NCI-H69 (cell line): ENCODE measurements at regions not wholly inside any gene's neighbourhood (a gene's known extent, or its start where the extent isn't known, plus 50 kb on each side); places are given as distances from the start of the nearest gene placed in this dataset.
"Not testable (repeated sequence)": the region's sequence is repeated elsewhere in the genome, so short reads cannot be mapped to it uniquely, and the experiment has no call there.

Experiments used
- DNase-seq: peaks from one replicate; lab custom pipeline; 2025; lab: John Stamatoyannopoulos, UW

DNA sequence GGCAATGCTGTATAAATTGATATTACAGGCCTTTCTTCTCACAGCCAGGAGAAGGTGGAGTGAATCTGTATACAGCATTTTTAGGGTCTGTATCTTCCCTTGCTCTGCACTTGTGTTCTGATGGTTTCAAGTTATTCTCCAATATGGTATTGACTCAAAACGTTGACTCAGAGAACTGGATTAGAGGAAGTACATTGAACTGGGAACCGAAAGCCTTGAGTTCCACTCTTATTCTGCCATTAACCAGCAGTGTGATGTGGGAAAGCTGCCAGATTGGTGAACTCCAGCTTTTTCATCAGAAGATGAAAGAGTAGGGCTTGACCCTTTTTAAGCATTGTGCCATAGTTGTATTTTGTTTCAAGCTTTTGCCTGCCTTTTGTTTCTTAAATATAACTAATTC, 167.7 kb downstream of the SPRY2 start:
- no peak for DNase-seq

GRCh38 chr13:80171096-80171495, 169.8 kb downstream of the SPRY2 start:
- DNase-seq = no peak

DNA sequence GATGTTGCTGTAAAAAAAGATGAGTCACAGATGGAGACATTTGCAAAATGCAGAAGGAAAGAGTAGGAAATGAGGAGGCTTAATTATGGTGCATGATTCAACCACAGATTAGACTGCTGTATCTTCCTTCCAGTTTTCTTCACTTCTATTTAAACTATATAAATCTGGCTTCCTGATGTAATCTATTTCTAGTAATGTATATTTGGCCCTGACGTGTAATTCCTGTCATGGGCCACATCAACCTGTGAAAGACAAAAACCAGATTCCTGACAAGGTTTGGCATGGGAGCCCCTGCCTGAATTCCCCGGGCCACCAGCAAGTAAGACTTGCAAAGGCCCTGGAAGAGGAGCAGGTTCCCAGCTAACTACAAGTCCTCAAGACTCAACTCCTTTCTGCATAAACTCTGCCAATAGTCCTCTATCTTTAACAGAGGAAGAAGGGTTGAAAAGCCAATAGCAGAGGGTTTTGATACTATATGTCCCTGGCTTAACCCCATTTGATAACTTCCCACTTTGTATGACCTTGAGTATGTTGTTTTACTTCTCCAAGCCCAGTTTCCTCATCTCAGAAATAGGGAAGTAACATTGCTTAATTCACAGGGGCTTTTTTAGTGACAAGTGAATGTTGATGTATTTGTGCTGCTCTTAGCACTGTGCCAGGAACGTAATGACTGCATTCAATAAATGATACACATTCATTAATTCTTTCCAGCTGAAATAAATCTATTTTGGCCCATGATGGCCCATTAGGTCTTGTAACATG, 172.7 kb downstream of the SPRY2 start:
- no peak for DNase-seq

DNA sequence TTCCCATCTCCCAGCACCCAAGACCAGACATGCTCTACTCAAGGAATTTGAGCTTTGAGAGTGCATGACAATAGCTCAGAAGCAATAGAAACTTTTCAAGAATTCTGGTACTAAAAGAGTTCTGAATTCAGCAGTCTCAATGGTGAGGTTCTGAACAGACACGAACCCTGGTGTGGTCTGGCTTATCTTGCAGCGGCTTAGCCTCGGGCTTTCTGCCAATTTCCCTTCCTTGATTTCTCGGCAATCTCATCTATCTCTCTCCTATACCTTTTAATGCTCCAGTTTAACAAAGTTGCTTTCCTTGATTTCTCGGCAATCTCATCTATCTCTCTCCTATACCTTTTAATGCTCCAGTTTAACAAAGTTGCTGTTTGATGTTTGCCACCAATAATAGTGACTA, 174.6 kb downstream of the SPRY2 start:
- no peak for DNase-seq

GRCh38 chr13:80164462-80164861, 176.5 kb downstream of the SPRY2 start:
- no peak for DNase-seq

- DNase-seq = no peak
Measured at GRCh38 chr13:80161896-80162295, 179.0 kb downstream of the SPRY2 start.

DNA sequence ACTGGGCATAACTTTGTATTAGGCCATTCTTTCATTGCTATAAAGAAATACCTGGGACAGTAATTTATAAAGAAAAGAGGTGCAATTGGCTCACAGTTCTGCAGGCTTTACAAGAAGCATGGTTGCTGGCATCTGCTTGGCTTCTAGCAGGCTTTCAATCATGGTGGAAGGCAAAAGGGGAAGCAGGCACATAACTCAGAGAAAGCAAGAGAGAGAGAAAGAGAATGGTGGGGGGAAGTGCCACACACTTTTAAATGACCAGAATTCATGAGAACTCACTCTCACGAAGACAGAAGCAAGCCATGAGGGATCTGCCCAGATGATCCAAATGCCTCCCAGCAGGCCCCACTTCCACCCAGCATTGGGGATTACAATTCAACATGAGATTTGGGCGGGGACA, 179.7 kb downstream of the SPRY2 start:
- no peak for DNase-seq

- DNase-seq = no peak
Measured at GRCh38 chr13:80160110-80160509, 180.8 kb downstream of the SPRY2 start.

GRCh38 chr13:80157261-80157932, 183.5 kb downstream of the SPRY2 start:
- no peak for DNase-seq

- DNase-seq = not testable (repeated sequence)
Measured at GRCh38 chr13:80152142-80152541, 188.8 kb downstream of the SPRY2 start.

DNA sequence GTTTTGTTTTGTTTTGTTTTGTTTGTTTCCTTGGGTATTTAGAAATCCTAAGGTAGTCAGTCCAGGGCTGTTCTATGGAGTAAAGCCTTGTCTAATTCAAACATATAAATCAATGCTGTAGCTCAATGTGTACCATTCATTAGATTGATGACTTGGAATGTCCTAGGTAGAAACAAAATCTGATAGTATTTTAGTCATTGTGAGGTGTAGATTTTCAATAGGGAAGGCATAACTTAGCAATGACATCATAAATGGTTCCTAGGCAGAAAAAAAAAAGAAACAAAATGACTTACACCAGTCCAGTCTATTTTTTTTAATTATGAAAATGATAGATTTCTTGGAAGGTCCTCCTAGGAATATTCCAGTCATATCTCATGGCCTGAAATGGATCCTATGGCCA, 189.9 kb downstream of the SPRY2 start:
- no peak for DNase-seq

DNA sequence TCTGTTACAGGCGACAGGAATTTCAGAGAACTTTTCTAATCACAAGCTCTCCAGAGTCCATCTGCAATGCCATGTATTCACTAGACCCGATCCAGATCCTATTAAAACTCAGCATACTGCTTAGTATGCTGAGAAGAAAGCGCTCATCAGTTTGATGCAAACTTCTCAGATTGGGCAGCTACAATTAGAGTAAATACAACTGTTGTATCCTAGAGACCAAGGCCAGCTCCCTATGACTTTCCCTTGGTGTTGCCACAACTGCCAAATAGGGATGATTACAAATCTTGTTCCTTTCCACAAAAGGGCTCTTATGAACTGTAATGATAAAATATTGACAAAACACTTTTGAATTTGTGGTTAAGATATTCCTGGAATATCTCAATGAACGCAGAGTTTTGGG, 191.2 kb downstream of the SPRY2 start:
- DNase-seq = no peak

DNA sequence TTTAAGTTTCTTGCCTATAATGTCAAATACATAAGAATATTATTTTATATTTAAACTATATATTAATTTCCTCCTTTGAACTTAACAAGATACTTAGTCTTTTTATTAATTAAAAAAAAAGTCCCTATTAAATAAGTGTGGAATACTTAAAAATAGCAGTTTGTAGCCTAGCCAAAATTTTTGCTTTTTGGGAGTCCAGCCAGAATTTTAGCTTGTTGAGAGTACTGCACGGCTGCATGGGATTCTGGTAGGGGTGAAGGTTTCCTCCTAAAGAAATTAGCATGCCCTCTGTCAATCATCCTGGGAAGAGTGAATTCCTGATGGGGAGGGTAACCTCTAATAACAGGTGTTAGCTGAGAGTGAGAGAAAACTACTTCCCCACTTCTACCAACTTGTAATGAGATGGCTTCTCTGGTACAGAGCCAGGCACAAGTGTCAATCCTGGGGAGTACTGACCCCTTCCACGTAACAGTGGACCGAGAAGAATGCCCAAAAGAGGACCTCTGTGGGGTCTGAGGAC, 195.7 kb downstream of the SPRY2 start:
- no peak for DNase-seq

GRCh38 chr13:80144493-80144892, 196.4 kb downstream of the SPRY2 start:
- DNase-seq = no peak

- no peak for DNase-seq
Measured at GRCh38 chr13:80141123-80141849, 199.6 kb downstream of the SPRY2 start.

DNA sequence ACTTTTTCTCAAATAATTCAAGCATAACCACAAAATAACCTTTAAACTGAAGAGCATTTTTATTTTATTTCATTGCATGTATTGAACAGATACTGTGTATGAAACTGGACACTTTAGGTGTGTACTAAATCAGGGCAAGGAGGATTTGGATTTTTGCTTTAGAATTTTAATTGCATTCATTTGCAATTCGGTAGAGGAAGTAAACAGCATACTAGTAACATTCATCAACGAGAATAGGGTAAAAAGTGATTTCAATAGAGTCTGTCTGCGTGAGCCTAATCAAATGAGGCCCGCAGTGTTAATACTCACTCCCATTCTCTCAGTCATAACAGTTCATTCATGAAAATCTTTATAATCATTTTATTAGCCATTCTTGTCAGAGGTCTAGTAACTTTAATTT, 200.2 kb downstream of the SPRY2 start:
- no peak for DNase-seq

- DNase-seq = no peak
Measured at GRCh38 chr13:80139196-80139595, 201.7 kb downstream of the SPRY2 start.

DNA sequence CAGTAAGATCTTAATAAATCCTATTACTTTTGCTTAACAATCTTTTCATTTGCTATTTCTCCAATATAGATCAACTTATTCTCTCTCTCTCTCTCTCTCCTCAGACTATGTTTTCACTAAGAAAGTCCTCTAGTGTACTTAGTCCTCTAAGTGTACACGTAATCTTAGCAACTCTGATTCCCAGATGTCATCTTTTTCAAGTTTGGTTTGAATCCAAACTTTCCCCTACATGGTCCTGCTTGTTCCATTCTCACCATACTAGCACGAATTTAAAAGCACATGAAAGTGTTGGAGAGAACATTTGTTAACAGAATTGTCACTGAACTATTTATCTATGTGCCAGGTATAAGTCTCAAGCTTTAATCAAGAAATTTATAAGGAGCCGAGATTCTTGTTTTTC, 202.9 kb downstream of the SPRY2 start:
- DNase-seq = no peak

- DNase-seq = no peak
Measured at GRCh38 chr13:80134346-80134745, 206.6 kb downstream of the SPRY2 start.

- no peak for DNase-seq
Measured at GRCh38 chr13:80133631-80134261, 207.2 kb downstream of the SPRY2 start.

DNA sequence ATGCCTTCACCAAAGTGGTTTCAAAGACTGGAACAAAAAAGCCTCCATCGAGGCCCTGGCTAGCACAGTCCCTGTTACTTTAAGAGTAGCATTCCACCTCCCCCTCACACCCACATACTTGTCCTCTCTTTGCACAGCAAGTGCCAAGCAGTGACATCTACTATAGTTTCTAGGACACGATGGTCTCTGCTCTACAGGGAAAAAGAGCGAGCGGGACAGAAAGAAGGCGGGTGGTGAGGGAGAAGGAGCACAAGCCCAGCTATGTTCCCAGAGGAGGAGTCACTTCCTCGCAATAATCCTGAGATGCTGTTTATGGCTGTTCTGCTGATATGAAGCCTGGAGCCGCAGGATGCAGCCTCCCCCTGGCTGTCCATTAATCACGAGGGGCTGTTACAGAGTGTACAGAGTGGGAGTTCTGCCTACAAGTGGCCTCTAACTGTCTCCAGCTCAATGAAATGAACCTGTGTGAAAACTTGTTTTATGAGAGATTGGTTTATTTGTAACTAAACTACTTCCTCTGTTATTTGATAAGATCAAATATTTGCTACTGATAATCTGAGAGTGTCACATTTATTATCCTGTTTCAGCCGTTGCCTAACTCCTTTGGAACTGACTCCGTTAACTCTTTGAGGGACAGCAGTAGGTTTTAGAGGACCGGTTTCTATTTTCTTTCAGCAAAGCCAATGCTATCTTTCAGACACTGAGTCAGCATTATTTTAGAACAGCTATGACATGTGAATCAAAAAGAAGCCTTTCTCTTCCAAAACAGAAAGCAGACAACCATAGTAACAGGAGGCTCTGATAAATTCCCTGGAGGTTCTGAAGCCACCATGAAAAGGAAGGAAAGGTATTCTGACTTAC, 208.0 kb downstream of the SPRY2 start:
- DNase-seq = no peak
